Glutamatergic neuron (in vitro differentiated cells): ENCODE measurements at regions not wholly inside any gene's neighbourhood (a gene's known extent, or its start where the extent isn't known, plus 50 kb on each side); places are given as distances from the start of the nearest gene placed in this dataset.

ENCODE experiments used
- DNase-seq: peaks from one replicate; pipeline ENCODE4 v3.0.0; 2022
- H3K27ac Mint-ChIP-seq: one replicate; pipeline ENCODE4 v1.8.0; 2020; ENCODE audit warnings: mild to moderate bottlenecking, mixed read lengths, inconsistent platforms; ENCODE audit not compliant: unreplicated experiment
- H3K27me3 Mint-ChIP-seq: one replicate; pipeline ENCODE4 v1.8.0; 2020; ENCODE audit warnings: mild to moderate bottlenecking, moderate library complexity, mixed read lengths, inconsistent platforms; ENCODE audit not compliant: unreplicated experiment
- H3K36me3 Mint-ChIP-seq: one replicate; pipeline ENCODE4 v1.8.0; 2020; ENCODE audit warnings: mild to moderate bottlenecking, mixed read lengths, inconsistent platforms; ENCODE audit not compliant: unreplicated experiment
- H3K4me1 Mint-ChIP-seq: one replicate; pipeline ENCODE4 v1.8.0; 2020; ENCODE audit warnings: mild to moderate bottlenecking, low read depth, mixed read lengths, inconsistent platforms; ENCODE audit not compliant: unreplicated experiment
- H3K4me3 Mint-ChIP-seq: one replicate; pipeline ENCODE4 v1.8.0; 2020; ENCODE audit warnings: mild to moderate bottlenecking, mixed read lengths, inconsistent platforms; ENCODE audit not compliant: unreplicated experiment
- H3K9me3 Mint-ChIP-seq: one replicate; pipeline ENCODE4 v1.8.0; 2020; ENCODE audit warnings: mild to moderate bottlenecking, moderate library complexity, mixed read lengths, inconsistent platforms; ENCODE audit not compliant: unreplicated experiment
- CTCF ChIP-seq: fragments of 200-600 bp; sonication (generic); IDR thresholded peaks from one replicate; pipeline ENCODE4 v1.5.0; 2021; ENCODE audit not compliant: partially characterized antibody, unreplicated experiment

GRCh38 chr10:57353403-57354003 is 914.2 kb downstream of the IPMK start:
- no peak for TF ChIP-seq CTCF
- H3K4me3 Mint-ChIP-seq = no peak overlapping the region
- H3K27me3 Mint-ChIP-seq = no peaks in the 10 kb centered on the region
- no peaks in the 10 kb centered on the region for H3K36me3 Mint-ChIP-seq
- DNase-seq = no peak
- no peaks in the 10 kb centered on the region for H3K9me3 Mint-ChIP-seq
- H3K4me1 Mint-ChIP-seq = no peaks in the 10 kb centered on the region
- H3K27ac Mint-ChIP-seq = no peak overlapping the region

GRCh38 chr10:57351076-57351475 is 916.6 kb downstream of the IPMK start:
- DNase-seq = no peak
- no peak overlapping the region for H3K4me3 Mint-ChIP-seq
- no peak for TF ChIP-seq CTCF
- H3K36me3 Mint-ChIP-seq = no peaks in the 10 kb centered on the region
- H3K4me1 Mint-ChIP-seq = no peaks in the 10 kb centered on the region
- H3K27me3 Mint-ChIP-seq = no peaks in the 10 kb centered on the region
- no peak overlapping the region for H3K27ac Mint-ChIP-seq
- H3K9me3 Mint-ChIP-seq = no peaks in the 10 kb centered on the region

- no peak for DNase-seq
- Mint-ChIP-seq H3K4me1 (no peaks in the 10 kb centered on the region), H3K4me3 (no peak overlapping the region), H3K36me3 (peaks cover 15% of the 10 kb centered on the region), H3K9me3 (peaks cover 4% of the 10 kb centered on the region), H3K27ac (no peak overlapping the region), H3K27me3 (no peaks in the 10 kb centered on the region)
- TF ChIP-seq CTCF = no peak
Observed at GRCh38 chr10:57341294-57341693, 926.4 kb downstream of the IPMK start.

- H3K27ac Mint-ChIP-seq = no peak overlapping the region
- no peak for DNase-seq
- H3K4me3 Mint-ChIP-seq = no peak overlapping the region
Observed at GRCh38 chr10:57338823-57339558, 928.7 kb downstream of the IPMK start.

More at GRCh38 chr10:57338823-57339558, 928.7 kb downstream of the IPMK start:
- H3K27me3 Mint-ChIP-seq = no peaks in the 10 kb centered on the region
- TF ChIP-seq CTCF = peak; percentile 93
- H3K9me3 Mint-ChIP-seq = peaks cover 7% of the 10 kb centered on the region
- H3K4me1 Mint-ChIP-seq = no peaks in the 10 kb centered on the region
- peaks cover 9% of the 10 kb centered on the region for H3K36me3 Mint-ChIP-seq
